Erythroblast (primary cell): ENCODE measurements at regions not wholly inside any gene's neighbourhood (a gene's known extent, or its start where the extent isn't known, plus 50 kb on each side); places are given as distances from the start of the nearest gene placed in this dataset.

Source experiments
- GATA1 ChIP-seq: IDR thresholded peaks from 2 replicates; pipeline ENCODE4 v1.6.1; 2011; ENCODE audit warnings: low read depth, mild to moderate bottlenecking, control low read depth, low read length, moderate library complexity
- POLR2A ChIP-seq: IDR thresholded peaks from 2 replicates; pipeline ENCODE4 v1.6.1; 2011; ENCODE audit warnings: mild to moderate bottlenecking, low read length

- TF ChIP-seq POLR2A, result no peak
- TF ChIP-seq GATA1, result no peak
Measured at GRCh38 chr14:87794561-87794960, 198.4 kb downstream of the GALC start.
